ENCODE measurements at regions not wholly inside any gene's neighbourhood (a gene's known extent, or its start where the extent isn't known, plus 50 kb on each side); places are given as distances from the start of the nearest gene placed in this dataset.

DNA sequence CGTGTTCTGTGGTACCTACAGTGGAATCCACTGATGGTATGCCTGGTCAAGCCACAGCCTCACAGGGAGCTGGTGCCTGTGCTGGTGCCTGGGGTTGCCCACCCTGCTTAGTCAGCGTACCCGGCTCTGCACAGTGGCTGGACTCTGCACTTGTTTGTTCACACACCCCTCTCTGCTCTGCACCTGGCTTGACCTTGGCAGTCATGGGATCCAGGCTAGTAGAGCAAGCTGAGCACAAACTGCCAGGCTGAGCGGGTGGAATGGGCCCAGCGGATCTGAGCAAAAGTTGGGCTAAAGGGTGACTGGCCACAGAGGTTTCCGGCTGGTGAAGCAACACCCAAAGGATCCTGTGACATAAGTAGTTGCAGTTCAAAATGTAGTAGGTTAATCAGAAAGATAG lies 163.5 kb downstream of the CDH19 start:
- no peaks in the 10 kb centered on the region for H4K20me1 ChIP-seq (ENCODE audit: insufficient read depth, low read length)
- H3F3A ChIP-seq (ENCODE audit: insufficient read depth, low read length): no peaks in the 10 kb centered on the region
- TF ChIP-seq, protein P1, sequence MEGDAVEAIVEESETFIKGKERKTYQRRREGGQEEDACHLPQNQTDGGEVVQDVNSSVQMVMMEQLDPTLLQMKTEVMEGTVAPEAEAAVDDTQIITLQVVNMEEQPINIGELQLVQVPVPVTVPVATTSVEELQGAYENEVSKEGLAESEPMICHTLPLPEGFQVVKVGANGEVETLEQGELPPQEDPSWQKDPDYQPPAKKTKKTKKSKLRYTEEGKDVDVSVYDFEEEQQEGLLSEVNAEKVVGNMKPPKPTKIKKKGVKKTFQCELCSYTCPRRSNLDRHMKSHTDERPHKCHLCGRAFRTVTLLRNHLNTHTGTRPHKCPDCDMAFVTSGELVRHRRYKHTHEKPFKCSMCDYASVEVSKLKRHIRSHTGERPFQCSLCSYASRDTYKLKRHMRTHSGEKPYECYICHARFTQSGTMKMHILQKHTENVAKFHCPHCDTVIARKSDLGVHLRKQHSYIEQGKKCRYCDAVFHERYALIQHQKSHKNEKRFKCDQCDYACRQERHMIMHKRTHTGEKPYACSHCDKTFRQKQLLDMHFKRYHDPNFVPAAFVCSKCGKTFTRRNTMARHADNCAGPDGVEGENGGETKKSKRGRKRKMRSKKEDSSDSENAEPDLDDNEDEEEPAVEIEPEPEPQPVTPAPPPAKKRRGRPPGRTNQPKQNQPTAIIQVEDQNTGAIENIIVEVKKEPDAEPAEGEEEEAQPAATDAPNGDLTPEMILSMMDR (IDR thresholded peaks at IDR 0.05; ENCODE audit: low read length): no peak
- no peak for TF ChIP-seq EZH2 (IDR thresholded peaks at IDR 0.05; ENCODE audit: borderline replicate concordance, low read length)
- no peak overlapping the region for H3K4me2 ChIP-seq (ENCODE audit: low read length)
- H3K36me3 ChIP-seq (ENCODE audit: insufficient read depth, low read length): no peaks in the 10 kb centered on the region
- H3K79me2 ChIP-seq (ENCODE audit: insufficient read depth, low read length): no peaks in the 10 kb centered on the region
- no peaks in the 10 kb centered on the region for H3K9me2 ChIP-seq (ENCODE audit: low read depth, low read length)
- no peak overlapping the region for H2AFZ ChIP-seq (ENCODE audit: low read length)
- no peaks in the 10 kb centered on the region for H3K9me3 ChIP-seq (ENCODE audit: low read length)
- no peaks in the 10 kb centered on the region for H3K4me1 ChIP-seq (ENCODE audit: insufficient read depth, low read length, severe bottlenecking)
- no peak overlapping the region for H3K27ac ChIP-seq (ENCODE audit: low read depth, low read length, poor library complexity, severe bottlenecking)
- no peak overlapping the region for H3K4me3 ChIP-seq (ENCODE audit: low read depth, low read length, poor library complexity, severe bottlenecking)
- no peak overlapping the region for H3K9ac ChIP-seq (ENCODE audit: low read length)
- H3K27me3 ChIP-seq (ENCODE audit: insufficient read depth, low read length): no peaks in the 10 kb centered on the region

DNA sequence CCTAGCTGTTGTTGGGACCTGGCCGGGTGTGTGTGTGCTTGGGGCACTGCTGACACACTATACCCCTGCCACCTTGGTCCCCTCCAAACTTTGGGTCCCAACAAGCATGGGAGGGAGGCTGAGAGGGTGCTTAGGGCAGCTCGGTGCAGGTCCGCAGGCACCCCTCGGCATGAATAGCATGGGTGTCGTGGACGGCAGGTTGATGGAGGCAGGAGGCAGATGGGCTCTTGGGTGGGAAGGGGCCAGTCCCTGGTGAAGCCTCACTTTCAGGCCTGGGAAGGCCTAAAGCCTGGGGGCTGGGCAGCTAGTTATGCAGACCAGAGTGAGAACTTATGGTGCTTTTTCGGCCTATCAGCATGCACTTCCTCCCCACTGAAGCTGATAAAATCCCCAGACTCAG lies 164.2 kb downstream of the CDH19 start:
- TF ChIP-seq EZH2 (IDR thresholded peaks at IDR 0.05; ENCODE audit: borderline replicate concordance, low read length): no peak
- TF ChIP-seq, protein P1 (IDR thresholded peaks at IDR 0.05; ENCODE audit: low read length): no peak
- Histone ChIP-seq H3F3A (ENCODE audit: insufficient read depth, low read length) (no peaks in the 10 kb centered on the region), H3K27ac (ENCODE audit: low read depth, low read length, poor library complexity, severe bottlenecking) (no peak overlapping the region), H3K9me2 (ENCODE audit: low read depth, low read length) (no peaks in the 10 kb centered on the region), H3K4me1 (ENCODE audit: insufficient read depth, low read length, severe bottlenecking) (no peaks in the 10 kb centered on the region), H3K79me2 (ENCODE audit: insufficient read depth, low read length) (no peaks in the 10 kb centered on the region), H3K9ac (ENCODE audit: low read length) (no peak overlapping the region), H3K4me3 (ENCODE audit: low read depth, low read length, poor library complexity, severe bottlenecking) (no peak overlapping the region), H2AFZ (ENCODE audit: low read length) (no peak overlapping the region), H3K36me3 (ENCODE audit: insufficient read depth, low read length) (no peaks in the 10 kb centered on the region), H3K4me2 (ENCODE audit: low read length) (no peak overlapping the region), H3K27me3 (ENCODE audit: insufficient read depth, low read length) (no peaks in the 10 kb centered on the region), H3K9me3 (ENCODE audit: low read length) (no peaks in the 10 kb centered on the region), H4K20me1 (ENCODE audit: insufficient read depth, low read length) (no peaks in the 10 kb centered on the region)

DNA sequence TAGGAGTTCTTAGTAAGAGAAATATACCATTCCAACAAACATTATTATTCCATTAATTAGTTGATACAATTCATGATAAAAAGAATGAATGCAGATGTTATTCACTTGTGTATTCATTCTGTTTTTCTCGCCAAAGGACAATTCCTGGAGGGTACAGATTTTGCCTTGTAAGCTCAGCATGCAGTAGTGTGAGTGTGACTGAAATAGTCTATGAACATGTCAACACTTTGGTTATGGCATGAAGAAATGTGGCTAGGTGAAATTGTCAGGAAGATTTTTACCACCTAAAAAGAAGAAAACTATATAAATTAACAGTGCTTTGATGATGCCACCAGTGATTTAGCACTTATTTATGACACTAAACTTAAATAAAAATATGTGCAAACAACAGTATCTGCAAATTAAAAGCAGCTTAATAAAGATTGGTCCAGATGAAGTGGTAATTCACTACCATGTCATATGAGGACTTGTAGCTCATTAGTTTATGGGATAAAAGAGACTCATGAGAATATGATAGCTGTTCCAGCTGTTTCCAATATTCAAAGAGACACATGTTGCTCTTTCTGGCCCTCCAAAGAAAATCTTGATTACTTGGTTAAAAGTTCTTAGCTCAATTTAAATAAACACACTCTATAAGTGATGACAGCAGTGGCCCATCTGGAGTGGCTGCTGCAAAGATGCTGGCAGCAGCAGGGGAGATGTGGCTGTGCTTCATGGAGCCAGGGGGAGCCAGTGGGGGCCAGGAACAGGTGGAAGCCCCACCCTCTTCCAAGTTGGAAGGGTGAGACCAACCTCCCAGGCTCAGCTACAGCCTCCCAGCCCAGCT lies 165.0 kb downstream of the CDH19 start:
- Histone ChIP-seq H3K4me2 (ENCODE audit: low read length) (no peak overlapping the region), H3K9ac (ENCODE audit: low read length) (no peak overlapping the region), H3K9me2 (ENCODE audit: low read depth, low read length) (no peaks in the 10 kb centered on the region), H4K20me1 (ENCODE audit: insufficient read depth, low read length) (no peaks in the 10 kb centered on the region), H3K27ac (ENCODE audit: low read depth, low read length, poor library complexity, severe bottlenecking) (no peak overlapping the region), H3K79me2 (ENCODE audit: insufficient read depth, low read length) (no peaks in the 10 kb centered on the region), H3K4me1 (ENCODE audit: insufficient read depth, low read length, severe bottlenecking) (no peaks in the 10 kb centered on the region), H3F3A (ENCODE audit: insufficient read depth, low read length) (no peaks in the 10 kb centered on the region), H3K27me3 (ENCODE audit: insufficient read depth, low read length) (no peaks in the 10 kb centered on the region), H3K9me3 (ENCODE audit: low read length) (no peaks in the 10 kb centered on the region), H3K36me3 (ENCODE audit: insufficient read depth, low read length) (no peaks in the 10 kb centered on the region), H3K4me3 (ENCODE audit: low read depth, low read length, poor library complexity, severe bottlenecking) (no peak overlapping the region), H2AFZ (ENCODE audit: low read length) (no peak overlapping the region)
- TF ChIP-seq, protein P1 (IDR thresholded peaks at IDR 0.05; ENCODE audit: low read length): no peak

Measured in OCI-LY1 (cell line).